Tibial nerve (tissue), 4 donors: ENCODE measurements at regions not wholly inside any gene's neighbourhood (a gene's known extent, or its start where the extent isn't known, plus 50 kb on each side); places are given as distances from the start of the nearest gene placed in this dataset.

ENCODE experiments used
- DNase-seq, 2 donors: peaks; one replicate each; pipeline ENCODE4 v3.0.0-alpha.2; 2019; ENCODE audit warnings: low spot score in 2 of 2
- H3K27ac ChIP-seq, 4 donors: fragments of 200-600 bp; sonication (generic) in 3 of 4; one replicate each; pipeline ENCODE4 v1.5.1; 2017 to 2019; ENCODE audit warnings: mild to moderate bottlenecking in 1 of 4
- H3K27me3 ChIP-seq, 2 donors: fragments of 200-600 bp; sonication (generic) in 1 of 2; one replicate each; pipeline versions ENCODE4 v1.5.1 to v1.6.0; 2017 to 2019
- H3K36me3 ChIP-seq, 3 donors: fragments of 200-600 bp; sonication (generic); one replicate each; pipeline ENCODE4 v1.5.1; 2018 to 2019
- H3K4me1 ChIP-seq, 4 donors: fragments of 200-600 bp; sonication (generic) in 3 of 4; one replicate each; pipeline ENCODE4 v1.5.1; 2017 to 2019
- H3K4me3 ChIP-seq, 4 donors: fragments of 200-600 bp; sonication (generic) in 3 of 4; one replicate each; pipeline ENCODE4 v1.5.1; 2017 to 2019; ENCODE audit warnings: mild to moderate bottlenecking in 1 of 4, moderate library complexity in 1 of 4
- H3K9me3 ChIP-seq, 4 donors: fragments of 200-600 bp; sonication (generic) in 3 of 4; one replicate each; pipeline ENCODE4 v1.5.1; 2017 to 2019
- CTCF ChIP-seq, 5 experiments: fragments of 200-600 bp in 3 of 5; fragments of 450-650 bp in 2 of 5; sonication (generic) in 3 of 5; IDR thresholded peaks; one replicate each; pipeline ENCODE4 v1.5.1; 2016 to 2019; ENCODE audit warnings: antibody characterized with exemption in 5 of 5, mild to moderate bottlenecking in 3 of 5, moderate library complexity in 2 of 5
- EP300 ChIP-seq, 2 donors: sonication (generic); formaldehyde crosslinking; IDR thresholded peaks; one replicate each; pipeline ENCODE4 v1.6.1; 2017; ENCODE audit warnings: antibody characterized with exemption in 2 of 2, mild to moderate bottlenecking in 1 of 2
- POLR2A ChIP-seq, 2 donors: fragments of 450-650 bp; IDR thresholded peaks; one replicate each; pipeline ENCODE4 v1.6.1; 2017; ENCODE audit warnings: antibody characterized with exemption in 2 of 2, mild to moderate bottlenecking in 2 of 2, moderate library complexity in 2 of 2
- WGBS, 2 donors: methylation state at CpG; one replicate each; pipeline ENCODE4 v1.1.5; 2018; 5-methylcytosine and 5-hydroxymethylcytosine counted together

DNA sequence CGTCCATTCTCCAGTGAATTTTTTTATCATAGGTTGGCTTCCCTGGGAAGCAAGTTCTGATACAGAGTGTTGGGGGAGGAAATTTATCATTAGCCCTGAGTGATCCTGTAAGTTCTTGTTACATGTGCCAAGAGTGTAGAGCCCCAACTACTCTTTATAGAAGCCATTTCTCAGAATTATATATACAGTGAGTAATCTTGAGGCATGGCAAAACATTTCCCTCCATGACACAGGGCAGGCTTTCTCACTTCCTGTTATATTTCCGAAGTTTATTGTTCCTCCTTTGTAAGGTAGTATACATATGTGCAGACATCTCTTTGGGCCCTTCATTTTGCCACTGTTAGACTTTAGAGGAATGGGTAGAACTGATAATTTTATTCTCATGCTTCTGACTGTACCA lies 484.7 kb upstream of the NRXN1 start:
- Histone ChIP-seq H3K36me3 (no peaks in the 10 kb centered on the region), H3K9me3 (no peaks in the 10 kb centered on the region), H3K4me3 (no peak overlapping the region), H3K27me3 (no peaks in the 10 kb centered on the region), H3K4me1 (no peaks in the 10 kb centered on the region), H3K27ac (no peak overlapping the region)
- TF ChIP-seq CTCF (IDR thresholded peaks at IDR 0.05), result no peak
- TF ChIP-seq POLR2A (IDR thresholded peaks at IDR 0.05), result no peak
- no peak for TF ChIP-seq EP300 (IDR thresholded peaks at IDR 0.05)
- 86 to 90% methylated on average over 2 of the region's 2 CpGs for WGBS, 2 donors
- DNase-seq, result no peak

DNA sequence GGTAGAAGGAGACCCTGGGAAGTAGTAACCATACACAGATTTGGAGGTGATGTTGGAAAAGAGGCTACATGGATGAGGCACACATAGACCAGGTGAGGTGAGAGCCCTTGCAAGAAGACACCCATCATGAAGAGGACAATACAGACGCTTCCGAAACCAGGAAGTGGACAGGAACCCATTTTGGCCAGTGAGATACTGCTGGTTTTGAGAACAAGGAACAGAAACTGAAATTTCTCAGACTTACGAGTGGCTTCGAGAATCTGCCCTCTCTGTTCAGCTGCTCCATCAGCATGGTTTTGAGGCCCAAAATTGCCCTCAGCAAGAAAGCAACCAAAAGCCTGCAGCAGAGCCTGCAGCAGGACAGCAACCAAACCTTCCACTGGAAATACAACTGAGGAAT lies 479.1 kb upstream of the NRXN1 start:
- no peak for DNase-seq
- Histone ChIP-seq H3K4me3 (no peak overlapping the region), H3K9me3 (peaks cover 0 to 5% (median 0%) of the 10 kb centered on the region in 4 donors), H3K36me3 (no peaks in the 10 kb centered on the region), H3K4me1 (no peaks in the 10 kb centered on the region), H3K27ac (no peak overlapping the region), H3K27me3 (no peaks in the 10 kb centered on the region)
- WGBS, 2 donors, result 67 to 79% methylated on average over 4 of the region's 4 CpGs
- TF ChIP-seq EP300 (IDR thresholded peaks at IDR 0.05), result no peak
- no peak for TF ChIP-seq POLR2A (IDR thresholded peaks at IDR 0.05)
- no peak for TF ChIP-seq CTCF (IDR thresholded peaks at IDR 0.05)

DNA sequence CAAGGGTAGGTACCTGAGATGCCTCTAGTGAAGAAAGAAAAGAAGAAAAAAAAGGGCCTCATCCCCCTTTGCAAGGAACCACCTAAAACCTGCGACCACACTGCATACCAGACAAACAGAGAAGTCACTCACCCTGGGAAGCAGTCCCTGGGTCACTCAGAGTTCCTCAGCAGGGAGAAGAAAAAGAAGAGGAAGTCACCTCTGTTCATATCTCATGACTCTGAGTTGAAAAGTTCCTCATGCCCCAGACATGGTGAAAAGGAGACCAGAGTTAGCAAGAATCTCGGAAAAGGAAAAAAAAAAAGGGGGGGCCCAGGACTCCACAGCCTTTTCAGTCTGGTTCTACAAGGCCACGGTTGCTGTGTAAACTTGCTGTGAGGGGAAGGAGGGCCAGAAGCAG lies 478.4 kb upstream of the NRXN1 start:
- Histone ChIP-seq H3K4me3 (no peak overlapping the region), H3K9me3 (peaks cover 0 to 11% (median 0%) of the 10 kb centered on the region in 4 donors), H3K4me1 (no peaks in the 10 kb centered on the region), H3K36me3 (no peaks in the 10 kb centered on the region), H3K27ac (no peak overlapping the region), H3K27me3 (no peaks in the 10 kb centered on the region)
- WGBS, 2 donors, result 74 to 79% methylated on average over 3 of the region's 3 CpGs
- DNase-seq, result no peak
- no peak for TF ChIP-seq EP300 (IDR thresholded peaks at IDR 0.05)
- no peak for TF ChIP-seq POLR2A (IDR thresholded peaks at IDR 0.05)
- TF ChIP-seq CTCF (IDR thresholded peaks at IDR 0.05), result no peak

DNA sequence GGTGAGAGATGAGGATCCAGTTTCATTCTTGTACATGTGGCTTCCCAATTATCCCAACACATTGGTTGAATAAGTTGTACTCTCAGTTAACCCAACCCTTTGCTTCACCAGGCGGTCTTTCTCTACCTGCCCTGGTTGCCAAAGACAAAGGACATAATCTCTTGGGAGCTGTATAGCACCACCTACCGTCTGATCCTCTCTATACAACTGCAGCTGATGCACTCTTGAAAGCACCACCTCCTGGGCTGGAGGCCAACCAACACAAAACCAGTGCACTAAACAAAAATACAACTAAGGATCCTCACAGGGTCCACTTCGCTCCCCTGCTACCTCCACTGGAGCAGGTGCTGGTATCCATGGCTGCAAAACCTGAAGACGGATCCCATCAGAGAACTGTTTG lies 473.6 kb upstream of the NRXN1 start:
- Histone ChIP-seq H3K9me3 (peaks cover 0 to 19% (median 0%) of the 10 kb centered on the region in 4 donors), H3K27ac (no peak overlapping the region), H3K27me3 (no peaks in the 10 kb centered on the region), H3K4me3 (no peak overlapping the region), H3K36me3 (no peaks in the 10 kb centered on the region), H3K4me1 (no peaks in the 10 kb centered on the region)
- WGBS, 2 donors, result 89 to 94% methylated on average over 4 of the region's 4 CpGs
- no peak for DNase-seq
- TF ChIP-seq CTCF (IDR thresholded peaks at IDR 0.05) (no peak), EP300 (IDR thresholded peaks at IDR 0.05) (no peak), POLR2A (IDR thresholded peaks at IDR 0.05) (no peak)

DNA sequence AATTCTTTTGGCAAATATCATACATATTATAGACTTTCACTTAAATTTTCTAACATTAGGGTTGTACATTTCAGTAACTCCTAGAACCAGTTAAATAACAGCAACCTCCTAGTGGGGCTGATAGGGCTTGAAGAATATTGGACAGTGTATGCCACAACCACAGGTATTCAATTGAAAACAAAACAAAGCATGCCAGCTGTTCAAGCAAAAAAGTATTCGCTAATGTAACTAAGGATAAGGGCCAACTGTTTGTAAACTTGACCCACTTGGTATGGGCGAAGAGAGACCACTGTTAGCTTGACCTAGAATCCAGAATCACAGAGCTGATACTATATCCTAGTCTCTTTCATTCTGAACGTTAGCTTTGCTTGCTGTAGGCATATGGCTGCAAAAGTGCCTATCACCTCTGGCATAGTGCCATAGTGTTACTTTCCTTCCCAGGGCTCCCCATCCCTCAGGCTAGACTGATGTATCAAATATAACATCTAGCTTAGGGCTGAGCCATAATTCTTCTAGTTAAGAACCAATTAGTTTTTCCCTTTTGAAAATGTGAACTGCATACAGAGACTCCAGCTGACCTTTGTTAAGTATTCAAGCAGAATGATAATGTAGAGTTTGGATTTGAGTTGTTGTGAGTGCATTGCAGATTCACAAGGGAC lies 458.8 kb upstream of the NRXN1 start:
- Histone ChIP-seq H3K4me1 (no peaks in the 10 kb centered on the region), H3K4me3 (no peak overlapping the region), H3K27me3 (no peaks in the 10 kb centered on the region), H3K9me3 (no peaks in the 10 kb centered on the region), H3K27ac (no peak overlapping the region), H3K36me3 (no peaks in the 10 kb centered on the region)
- TF ChIP-seq CTCF (IDR thresholded peaks at IDR 0.05), result no peak
- no peak for TF ChIP-seq POLR2A (IDR thresholded peaks at IDR 0.05)
- TF ChIP-seq EP300 (IDR thresholded peaks at IDR 0.05), result no peak
- DNase-seq, result no peak
- 58 to 60% methylated on average over 3 of the region's 3 CpGs for WGBS, 2 donors
